Cerebellar nuclear complex (tissue), 1 donor: ENCODE measurements at regions not wholly inside any gene's neighbourhood (a gene's known extent, or its start where the extent isn't known, plus 50 kb on each side); places are given as distances from the start of the nearest gene placed in this dataset.

ENCODE experiments used
- DNase-seq, 2 experiments: peaks; one replicate each; lab custom pipeline; 2025; lab: John Stamatoyannopoulos, UW

- no peak for DNase-seq
Observed at GRCh38 chr3:118435851-118436350, 598.7 kb downstream of the IGSF11 start.

DNA sequence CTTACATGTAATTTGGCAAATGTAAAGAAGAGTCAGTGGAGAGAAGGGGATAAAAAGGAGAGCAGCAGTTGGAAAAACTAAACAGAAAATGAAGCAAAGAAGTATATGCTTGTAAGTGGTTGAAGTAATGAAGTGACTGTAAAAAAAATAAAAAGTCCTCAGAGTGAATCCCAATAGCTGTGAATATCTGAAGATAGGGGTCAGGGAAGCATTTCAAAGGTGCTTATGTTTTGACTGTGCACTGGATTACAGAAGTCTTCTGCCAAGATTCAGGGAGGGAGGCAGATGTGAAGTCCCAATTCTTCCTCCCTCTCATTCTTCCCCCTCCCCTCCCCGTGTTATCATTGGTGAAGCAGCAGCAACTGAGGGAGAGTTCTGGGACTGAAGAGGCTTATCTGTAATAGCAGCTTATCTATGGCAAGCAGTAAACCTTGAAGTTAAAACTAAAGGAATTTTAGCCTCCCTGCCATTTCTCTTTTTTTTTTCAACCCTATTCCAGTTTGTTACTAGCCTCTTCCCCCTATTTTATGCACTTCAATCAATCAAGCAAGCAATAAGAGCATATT, 597.9 kb downstream of the IGSF11 start:
- no peak for DNase-seq

DNA sequence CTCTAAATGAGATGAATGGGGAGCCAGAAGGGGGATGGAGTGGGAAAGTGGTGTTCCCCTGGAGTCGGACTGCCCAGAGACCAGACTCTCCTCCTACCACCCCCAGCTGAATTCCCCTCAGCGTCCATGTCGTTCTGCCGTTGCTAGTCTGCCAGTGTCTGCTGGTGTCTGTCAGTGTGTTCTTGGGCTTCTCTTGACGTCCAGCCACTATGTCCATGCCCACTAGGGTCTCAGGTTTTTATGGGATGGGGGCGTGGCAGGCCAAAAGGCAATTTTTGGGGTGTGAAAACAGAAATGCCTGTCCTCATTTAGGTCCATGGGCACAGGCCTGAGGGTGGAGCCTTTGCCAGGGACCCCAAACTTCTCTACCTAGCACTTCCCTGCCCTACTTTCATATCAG, 589.6 kb downstream of the IGSF11 start:
- DNase-seq = no peak

DNA sequence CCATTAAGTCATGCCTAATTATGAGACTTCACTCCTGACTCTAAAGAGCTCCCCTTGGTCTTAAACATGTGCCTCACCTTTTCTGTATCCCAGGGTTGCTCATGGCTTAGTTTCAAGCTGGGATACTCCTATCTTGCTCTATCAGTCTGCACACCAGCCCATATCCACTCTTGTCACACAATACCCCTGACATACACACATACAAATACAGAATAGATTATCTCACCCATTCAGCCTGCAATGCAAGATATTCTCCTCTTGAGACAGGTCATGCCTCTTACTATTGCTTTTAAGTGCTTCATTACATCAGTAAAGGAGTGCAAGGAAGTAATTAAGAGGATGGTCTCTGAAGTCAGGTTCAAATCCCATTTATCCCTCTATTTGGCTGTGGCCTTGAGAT, 587.3 kb downstream of the IGSF11 start:
- DNase-seq = no peak

DNA sequence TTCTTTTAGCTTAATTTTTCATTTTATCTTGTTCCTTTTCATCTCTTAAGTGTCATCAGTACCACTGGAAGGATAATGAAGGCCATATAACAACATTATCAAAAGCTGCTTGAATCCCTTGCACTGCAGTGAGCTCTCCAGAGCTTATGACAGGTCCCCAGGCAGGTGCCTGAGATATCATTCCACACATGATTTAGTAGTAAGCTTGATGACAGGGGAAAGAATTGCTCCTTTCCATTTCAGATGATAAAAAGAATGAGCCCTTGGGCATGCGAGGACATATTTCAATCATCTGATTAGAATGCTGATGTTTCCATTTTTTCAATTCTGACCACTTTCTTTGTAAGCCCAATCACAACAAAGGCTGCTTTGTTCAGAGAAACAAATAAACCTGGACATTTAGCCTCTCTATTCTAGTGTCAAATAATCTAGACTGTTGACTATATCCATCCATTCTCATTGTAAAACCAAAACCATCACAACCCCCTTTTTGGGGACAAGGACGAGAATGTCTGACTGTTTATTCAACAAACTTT, 567.8 kb downstream of the IGSF11 start:
- no peak for DNase-seq

DNA sequence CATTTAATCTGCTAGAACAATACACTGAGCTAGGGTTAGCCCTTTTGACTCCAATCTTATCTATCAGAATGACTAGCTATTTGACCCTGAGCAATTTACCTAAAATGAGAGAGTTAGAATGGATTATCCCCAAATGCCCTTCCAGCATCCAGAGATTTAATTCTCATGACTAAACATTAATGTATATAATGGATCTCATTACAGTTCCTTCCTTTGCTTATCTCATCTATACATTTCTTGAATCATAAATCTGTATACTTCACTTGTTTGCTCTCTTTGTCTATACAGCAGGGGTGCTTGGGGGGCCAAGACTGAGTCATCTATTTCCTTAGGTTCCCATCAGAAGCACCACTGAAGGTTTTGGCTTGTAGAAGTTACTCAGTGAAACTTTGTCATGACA, 565.8 kb downstream of the IGSF11 start:
- DNase-seq = no peak

DNA sequence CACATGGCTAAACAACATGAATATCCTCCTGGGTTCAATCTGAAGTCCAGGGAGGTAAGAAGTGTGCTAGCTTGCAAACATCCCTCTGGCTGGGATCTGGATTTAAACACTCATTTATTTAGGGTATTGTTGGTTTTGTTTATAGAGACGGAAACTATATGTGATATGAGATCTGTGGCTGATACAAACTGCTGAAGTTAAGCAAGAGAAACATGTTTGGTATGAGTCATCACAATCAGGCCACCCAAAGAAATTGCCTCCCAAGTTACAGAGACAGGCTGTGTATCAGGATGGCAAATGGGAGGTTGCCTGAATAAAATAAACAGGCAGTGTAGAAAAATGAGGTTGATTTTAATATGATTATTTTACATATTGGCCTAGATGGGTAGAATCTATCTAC, 562.1 kb downstream of the IGSF11 start:
- no peak for DNase-seq

DNA sequence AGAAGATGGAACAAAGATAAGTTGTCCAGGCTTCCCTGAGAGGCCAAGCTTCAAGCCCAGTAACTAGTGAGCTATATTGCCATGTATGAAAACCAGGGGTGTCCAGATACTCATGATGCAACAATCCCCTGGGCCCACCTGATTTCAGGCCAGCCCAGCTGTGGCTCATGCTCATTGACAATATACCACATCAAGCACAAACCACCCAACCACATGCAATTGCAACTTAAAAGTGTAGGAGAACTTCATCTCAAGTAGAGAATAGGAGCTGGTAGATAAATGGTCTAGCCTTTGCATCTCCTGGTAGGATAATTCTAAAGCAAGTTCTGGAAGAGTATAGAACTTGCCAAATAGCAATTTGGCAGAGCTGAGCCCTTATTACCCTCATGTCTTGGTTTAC, 561.3 kb downstream of the IGSF11 start:
- no peak for DNase-seq

- DNase-seq = no peak
Observed at GRCh38 chr3:118476885-118477618, 557.6 kb downstream of the IGSF11 start.

GRCh38 chr3:118477768-118478167, 556.9 kb downstream of the IGSF11 start:
- DNase-seq = no peak

DNA sequence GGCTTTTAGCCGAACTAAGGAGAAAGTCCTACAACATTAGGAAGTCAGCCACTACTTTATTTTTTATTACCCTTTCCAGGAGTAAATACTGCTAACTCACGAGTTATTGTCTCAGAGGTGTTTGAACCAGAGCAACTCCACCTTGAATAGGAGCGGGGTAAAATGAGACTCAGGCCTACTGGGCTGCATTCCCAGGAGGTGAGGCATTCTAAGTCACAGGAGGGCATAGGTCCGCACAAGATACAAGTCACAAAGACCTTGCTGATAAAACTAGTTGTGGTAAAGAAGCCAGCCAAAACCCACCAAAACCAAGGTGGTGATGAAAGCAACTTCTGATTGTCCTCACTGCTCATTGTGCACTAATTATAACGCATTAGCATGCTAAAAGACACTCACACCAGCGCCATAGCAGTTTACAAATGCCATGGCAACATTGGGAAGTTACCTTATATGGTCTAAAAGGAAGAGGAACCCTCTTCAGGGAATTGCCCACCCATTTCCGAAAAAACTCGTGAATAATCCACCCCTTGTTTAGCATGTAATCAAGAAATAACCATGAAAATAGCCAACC, 555.9 kb downstream of the IGSF11 start:
- no peak for DNase-seq

DNA sequence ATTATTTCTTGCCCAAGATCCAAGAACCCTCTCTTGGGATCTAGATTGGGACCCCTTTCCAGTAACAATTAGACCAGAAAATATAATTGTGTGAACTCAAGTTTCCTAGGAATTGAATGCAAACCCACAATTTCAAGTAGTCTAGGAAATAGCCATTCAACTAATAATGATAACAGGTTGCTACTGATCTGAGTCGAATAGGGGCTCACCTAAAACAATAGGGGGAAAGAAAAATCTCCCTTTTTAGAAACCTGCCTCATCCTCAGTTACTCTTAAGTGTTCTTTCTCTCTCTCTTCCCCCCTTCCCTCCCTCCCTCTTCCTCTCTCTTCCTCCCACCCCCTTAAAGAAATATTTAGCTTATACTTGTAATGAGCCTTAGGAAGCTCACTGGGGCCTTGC, 555.3 kb downstream of the IGSF11 start:
- no peak for DNase-seq

DNA sequence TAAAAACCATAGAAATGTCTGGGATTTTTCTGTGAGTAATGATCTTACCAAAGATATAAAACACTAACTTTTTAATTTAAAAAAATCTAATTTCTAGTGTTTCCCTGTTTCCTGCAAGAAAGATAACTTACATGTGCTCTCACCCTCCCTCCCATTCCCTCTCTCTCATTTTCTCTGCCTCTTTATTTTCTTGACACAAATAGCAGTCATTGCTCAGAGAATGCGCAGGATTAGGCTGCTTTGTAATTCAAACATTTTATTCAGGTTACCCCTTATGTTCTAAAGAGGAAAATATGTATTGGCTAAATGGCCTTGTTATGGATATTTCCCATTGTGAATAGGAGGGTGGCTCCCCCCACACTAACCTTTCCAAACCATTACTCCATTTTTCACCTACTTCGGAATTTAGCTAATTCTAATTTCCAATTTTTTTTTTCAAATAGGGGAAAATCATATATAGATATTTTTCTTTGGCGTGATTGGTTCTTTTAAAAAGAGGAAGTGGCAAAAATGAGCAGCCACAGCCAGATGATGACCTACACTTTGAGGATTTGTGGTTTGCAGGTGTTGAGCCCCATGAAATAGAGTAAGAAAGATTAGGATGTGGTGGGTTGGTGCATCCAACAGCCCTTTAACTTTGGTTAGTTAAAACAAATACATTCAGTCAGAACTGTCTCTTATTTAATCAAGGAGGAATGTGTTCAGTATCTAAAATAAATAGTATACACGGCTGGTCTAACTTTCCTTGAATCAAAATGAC, 554.4 kb downstream of the IGSF11 start:
- no peak for DNase-seq

DNA sequence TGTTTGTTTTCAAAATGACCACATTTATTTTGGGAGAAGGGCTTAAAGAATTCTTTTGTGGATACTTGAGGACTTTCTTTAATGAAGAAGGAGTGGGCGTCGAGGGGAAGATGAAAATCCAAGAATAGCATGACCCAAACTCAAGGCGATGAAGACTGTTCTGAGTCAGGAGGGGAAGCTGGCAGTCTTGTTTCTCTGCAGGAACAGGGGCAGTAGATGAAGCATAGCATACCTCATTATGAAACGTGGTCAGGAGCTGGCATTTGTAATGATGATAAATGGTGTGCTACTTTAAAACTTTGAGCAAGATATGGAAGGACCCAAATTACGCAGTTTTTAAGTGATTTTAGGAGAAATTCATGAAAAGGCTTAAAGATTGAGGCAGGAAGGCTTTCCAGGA, 549.0 kb downstream of the IGSF11 start:
- DNase-seq = no peak

DNA sequence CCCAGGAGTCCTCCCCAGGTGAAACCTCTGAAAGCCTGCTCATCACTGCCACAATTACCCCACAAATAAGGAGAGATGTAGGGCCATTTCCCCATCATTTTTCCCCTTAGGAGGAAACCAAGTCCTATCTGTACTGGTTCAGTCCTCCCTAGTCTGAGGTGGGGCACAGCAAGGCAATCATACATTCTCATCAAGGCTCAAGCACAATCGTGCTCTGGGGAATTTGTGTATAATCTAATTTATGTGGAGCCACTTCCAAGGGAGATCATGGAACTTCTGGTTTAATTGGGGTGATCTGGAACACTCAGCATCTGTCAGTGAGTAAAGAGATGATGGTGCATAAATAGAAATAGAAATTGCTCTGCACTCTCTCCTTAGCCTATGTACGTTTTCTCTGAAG, 546.9 kb downstream of the IGSF11 start:
- no peak for DNase-seq

DNA sequence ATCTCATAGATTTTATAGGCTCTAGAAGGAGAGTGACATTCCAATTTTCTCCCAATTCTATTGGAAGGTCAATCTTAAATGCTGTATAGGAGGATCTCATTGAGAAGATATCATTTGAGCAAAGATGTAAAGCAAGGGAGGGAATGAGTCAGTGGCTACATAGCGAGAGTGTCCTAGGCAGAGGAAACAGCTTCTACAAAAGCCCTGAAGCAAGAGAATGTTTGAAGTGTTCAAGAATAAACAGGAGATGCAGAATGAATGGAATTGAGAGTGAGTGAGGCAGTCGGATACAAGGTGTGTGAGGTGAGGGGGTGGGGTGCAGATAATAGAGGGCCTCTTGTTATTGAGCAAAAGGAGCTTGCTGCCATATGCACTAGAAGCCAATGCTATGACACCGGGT, 545.9 kb downstream of the IGSF11 start:
- DNase-seq = no peak

DNA sequence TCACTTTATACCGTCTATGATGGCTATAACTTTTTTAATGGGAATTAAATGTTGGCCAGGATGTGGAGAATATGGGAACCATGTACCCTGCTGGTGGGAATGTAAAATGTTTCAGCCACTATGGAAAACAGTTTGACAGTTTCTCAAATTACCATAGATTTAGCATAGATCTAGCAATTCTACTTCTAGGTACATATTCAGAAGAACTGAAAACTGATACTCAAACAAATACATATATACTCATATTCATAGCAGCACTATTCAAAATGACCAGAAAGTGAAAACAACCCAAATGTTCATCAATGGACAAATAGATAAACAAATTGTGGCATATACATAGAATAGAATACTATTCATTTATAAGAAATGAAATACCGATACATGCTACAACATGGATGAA, 539.4 kb downstream of the IGSF11 start:
- DNase-seq = no peak

GRCh38 chr3:118497274-118497673, 537.4 kb downstream of the IGSF11 start:
- DNase-seq = no peak

GRCh38 chr3:118501152-118501551, 533.5 kb downstream of the IGSF11 start:
- DNase-seq = no peak

GRCh38 chr3:118504906-118505305, 529.7 kb downstream of the IGSF11 start:
- DNase-seq = no peak

DNA sequence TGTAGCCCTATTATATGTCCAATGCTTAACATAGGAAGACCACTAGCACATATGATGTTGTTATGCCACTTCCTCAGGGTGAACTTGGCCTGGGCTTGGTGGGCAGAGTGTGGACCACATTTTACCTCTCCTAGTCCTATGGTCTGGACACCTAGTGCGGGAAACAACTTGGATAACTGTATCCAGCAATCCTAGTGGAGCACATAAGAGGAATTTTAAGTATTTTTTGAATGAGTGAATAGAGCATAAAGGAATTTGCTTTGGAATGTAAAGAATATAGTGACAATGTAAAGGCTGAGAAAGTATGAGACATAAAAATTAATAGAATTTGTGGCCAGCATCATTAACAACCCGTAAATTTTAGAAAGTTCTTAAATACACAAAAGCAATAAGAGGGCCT, 528.9 kb downstream of the IGSF11 start:
- no peak for DNase-seq

GRCh38 chr3:118511402-118511801, 523.2 kb downstream of the IGSF11 start:
- no peak for DNase-seq

DNA sequence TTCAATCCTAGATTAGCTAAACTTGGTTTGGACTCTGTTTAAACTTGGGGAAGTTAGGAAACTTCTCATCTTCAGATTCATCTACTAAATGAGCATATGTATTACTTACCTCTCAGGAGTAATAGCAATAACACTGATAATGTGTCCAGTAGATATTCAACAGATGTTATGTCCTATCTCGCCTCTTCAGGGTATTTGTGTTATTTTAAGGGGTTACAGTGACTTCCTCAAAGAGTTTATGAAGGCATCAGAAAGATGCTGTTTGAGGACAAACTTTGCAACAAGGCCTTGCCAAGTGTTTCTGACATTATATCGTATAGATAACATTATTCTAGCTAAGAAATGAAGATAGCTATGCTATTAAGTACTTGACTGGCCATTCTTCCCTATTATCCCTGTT, 522.3 kb downstream of the IGSF11 start:
- no peak for DNase-seq
